ENCODE measurements at regions not wholly inside any gene's neighbourhood (a gene's known extent, or its start where the extent isn't known, plus 50 kb on each side); places are given as distances from the start of the nearest gene placed in this dataset.

GRCh38 chr9:11757408-11757807 is 935.8 kb upstream of the TYRP1 start:
- TF ChIP-seq POLR2A (IDR thresholded peaks at IDR 0.05) (no peak), CTCF (IDR thresholded peaks at IDR 0.05) (no peak), POLR2AphosphoS5 (IDR thresholded peaks at IDR 0.05; ENCODE audit: insufficient read depth in 1 of 2, low read depth in 1 of 2) (no peak)

All from vagina (tissue), 2 donors.